ENCODE measurements at regions not wholly inside any gene's neighbourhood (a gene's known extent, or its start where the extent isn't known, plus 50 kb on each side); places are given as distances from the start of the nearest gene placed in this dataset.

DNA sequence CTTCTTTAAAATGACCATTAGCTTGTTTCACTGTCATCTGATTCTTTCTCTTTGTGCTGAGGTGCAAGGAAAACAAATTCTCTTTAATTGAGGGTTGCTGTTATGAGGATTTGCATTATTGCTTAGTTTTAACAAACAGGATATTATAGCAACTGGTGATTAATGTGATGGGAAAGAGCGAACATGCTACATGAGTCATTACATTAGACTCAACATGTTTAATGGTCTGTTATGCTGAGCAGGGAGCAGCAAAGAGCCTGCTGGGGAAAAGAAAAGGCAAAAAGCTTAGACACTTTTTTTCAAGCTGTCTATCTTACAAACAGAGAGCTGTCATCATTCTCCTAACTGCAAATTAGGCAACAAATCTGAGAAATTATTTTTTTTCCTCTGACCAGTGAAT lies 230.5 kb upstream of the LCORL start:
- no peak overlapping the region for H2AFZ ChIP-seq (ENCODE audit: control insufficient read depth, low read depth, low read length)
- POLR2A ChIA-PET = no interaction called here
- H3K4me3 ChIP-seq = no peak overlapping the region
- intact Hi-C loops (cut with micrococcal nuclease; ENCODE audit: unreplicated experiment) (no loop called here), in situ Hi-C loops (cut with MboI) (no loop called here)
- H3K27ac ChIP-seq (ENCODE audit: control insufficient read depth, insufficient read depth) = no peak overlapping the region
- no peaks in the 10 kb centered on the region for H3K79me2 ChIP-seq (ENCODE audit: control insufficient read depth, insufficient read depth, low read length)
- SMC1A ChIA-PET (ENCODE audit: uncharacterized antibody, unreplicated experiment) = no interaction called here
- RAD21 ChIA-PET (ENCODE audit: unreplicated experiment) = no interaction called here
- no peak for FAIRE-seq
- CTCF ChIA-PET = interaction anchor here (0.5 kb wide), 1 partner anchor 115 kb away, joined by 3 read pairs; no protein-coding TSS in a partner anchor
- H3K9ac ChIP-seq (ENCODE audit: control insufficient read depth, insufficient read depth, low read length) = no peak overlapping the region
- H3K27me3 ChIP-seq (replicated peaks in 1 of 2; ENCODE audit: control insufficient read depth in 2 of 2, insufficient read depth in 2 of 2, low read length in 1 of 2) = no peaks in the 10 kb centered on the region
- no peak for DNase-seq (ENCODE audit: low read depth, low spot score)
- WGBS (ENCODE audit: insufficient coverage, insufficient replicate concordance, low lambda C conversion rate, missing lambda C conversion rate) = 33% methylated on average over 1 of the region's 1 CpG
- no peaks in the 10 kb centered on the region for H3K36me3 ChIP-seq (ENCODE audit: control insufficient read depth in 2 of 2, insufficient read depth in 2 of 2, low read length in 1 of 2)
- TF ChIP-seq ATF3 (IDR thresholded peaks at IDR 0.05; ENCODE audit: borderline replicate concordance, extremely low read depth, low read depth, low read length) = no peak
- TF ChIP-seq E2F8 (IDR thresholded peaks at IDR 0.05; ENCODE audit: low read depth, partially characterized antibody) = no peak
- TF ChIP-seq BACH1 (IDR thresholded peaks at IDR 0.05; ENCODE audit: borderline replicate concordance) = no peak
- no peak for TF ChIP-seq KAT2A (conservative IDR thresholded peaks at IDR 0.05; ENCODE audit: control insufficient read depth, low read depth, low read length)
- TF ChIP-seq, protein P1, sequence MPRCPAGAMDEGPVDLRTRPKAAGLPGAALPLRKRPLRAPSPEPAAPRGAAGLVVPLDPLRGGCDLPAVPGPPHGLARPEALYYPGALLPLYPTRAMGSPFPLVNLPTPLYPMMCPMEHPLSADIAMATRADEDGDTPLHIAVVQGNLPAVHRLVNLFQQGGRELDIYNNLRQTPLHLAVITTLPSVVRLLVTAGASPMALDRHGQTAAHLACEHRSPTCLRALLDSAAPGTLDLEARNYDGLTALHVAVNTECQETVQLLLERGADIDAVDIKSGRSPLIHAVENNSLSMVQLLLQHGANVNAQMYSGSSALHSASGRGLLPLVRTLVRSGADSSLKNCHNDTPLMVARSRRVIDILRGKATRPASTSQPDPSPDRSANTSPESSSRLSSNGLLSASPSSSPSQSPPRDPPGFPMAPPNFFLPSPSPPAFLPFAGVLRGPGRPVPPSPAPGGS (IDR thresholded peaks at IDR 0.05; ENCODE audit: borderline replicate concordance, insufficient read depth, low read depth, low read length, poor library complexity, severe bottlenecking) = no peak
- TF ChIP-seq, protein P2, sequence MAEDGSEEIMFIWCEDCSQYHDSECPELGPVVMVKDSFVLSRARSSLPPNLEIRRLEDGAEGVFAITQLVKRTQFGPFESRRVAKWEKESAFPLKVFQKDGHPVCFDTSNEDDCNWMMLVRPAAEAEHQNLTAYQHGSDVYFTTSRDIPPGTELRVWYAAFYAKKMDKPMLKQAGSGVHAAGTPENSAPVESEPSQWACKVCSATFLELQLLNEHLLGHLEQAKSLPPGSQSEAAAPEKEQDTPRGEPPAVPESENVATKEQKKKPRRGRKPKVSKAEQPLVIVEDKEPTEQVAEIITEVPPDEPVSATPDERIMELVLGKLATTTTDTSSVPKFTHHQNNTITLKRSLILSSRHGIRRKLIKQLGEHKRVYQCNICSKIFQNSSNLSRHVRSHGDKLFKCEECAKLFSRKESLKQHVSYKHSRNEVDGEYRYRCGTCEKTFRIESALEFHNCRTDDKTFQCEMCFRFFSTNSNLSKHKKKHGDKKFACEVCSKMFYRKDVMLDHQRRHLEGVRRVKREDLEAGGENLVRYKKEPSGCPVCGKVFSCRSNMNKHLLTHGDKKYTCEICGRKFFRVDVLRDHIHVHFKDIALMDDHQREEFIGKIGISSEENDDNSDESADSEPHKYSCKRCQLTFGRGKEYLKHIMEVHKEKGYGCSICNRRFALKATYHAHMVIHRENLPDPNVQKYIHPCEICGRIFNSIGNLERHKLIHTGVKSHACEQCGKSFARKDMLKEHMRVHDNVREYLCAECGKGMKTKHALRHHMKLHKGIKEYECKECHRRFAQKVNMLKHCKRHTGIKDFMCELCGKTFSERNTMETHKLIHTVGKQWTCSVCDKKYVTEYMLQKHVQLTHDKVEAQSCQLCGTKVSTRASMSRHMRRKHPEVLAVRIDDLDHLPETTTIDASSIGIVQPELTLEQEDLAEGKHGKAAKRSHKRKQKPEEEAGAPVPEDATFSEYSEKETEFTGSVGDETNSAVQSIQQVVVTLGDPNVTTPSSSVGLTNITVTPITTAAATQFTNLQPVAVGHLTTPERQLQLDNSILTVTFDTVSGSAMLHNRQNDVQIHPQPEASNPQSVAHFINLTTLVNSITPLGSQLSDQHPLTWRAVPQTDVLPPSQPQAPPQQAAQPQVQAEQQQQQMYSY (CRISPR knock-in tag; IDR thresholded peaks at IDR 0.05) = no peak
- TF ChIP-seq, protein P3, sequence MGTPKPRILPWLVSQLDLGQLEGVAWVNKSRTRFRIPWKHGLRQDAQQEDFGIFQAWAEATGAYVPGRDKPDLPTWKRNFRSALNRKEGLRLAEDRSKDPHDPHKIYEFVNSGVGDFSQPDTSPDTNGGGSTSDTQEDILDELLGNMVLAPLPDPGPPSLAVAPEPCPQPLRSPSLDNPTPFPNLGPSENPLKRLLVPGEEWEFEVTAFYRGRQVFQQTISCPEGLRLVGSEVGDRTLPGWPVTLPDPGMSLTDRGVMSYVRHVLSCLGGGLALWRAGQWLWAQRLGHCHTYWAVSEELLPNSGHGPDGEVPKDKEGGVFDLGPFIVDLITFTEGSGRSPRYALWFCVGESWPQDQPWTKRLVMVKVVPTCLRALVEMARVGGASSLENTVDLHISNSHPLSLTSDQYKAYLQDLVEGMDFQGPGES (IDR thresholded peaks at IDR 0.05) = no peak
- no peaks in the 10 kb centered on the region for H3K9me3 ChIP-seq (replicated peaks; ENCODE audit: control insufficient read depth, insufficient read depth, low read length)
- no TSS peak for BruUV-seq (replicated peaks)
- H4K20me1 ChIP-seq (ENCODE audit: control insufficient read depth, insufficient read depth) = no peaks in the 10 kb centered on the region
- ATAC-seq = no peak
- H3K4me2 ChIP-seq (ENCODE audit: control insufficient read depth, insufficient read depth) = no peak overlapping the region
- H3K4me1 ChIP-seq (ENCODE audit: control insufficient read depth, insufficient read depth, low read length) = no peaks in the 10 kb centered on the region

Data from GM12878 (cell line).